H9 (cell line): ENCODE measurements at regions not wholly inside any gene's neighbourhood (a gene's known extent, or its start where the extent isn't known, plus 50 kb on each side); places are given as distances from the start of the nearest gene placed in this dataset.

Source experiments
- DNase-seq: peaks from one replicate; pipeline ENCODE4 v3.0.0-alpha.2; 2017
- H2AFZ ChIP-seq: one replicate; pipeline ENCODE4 v1.6.1; 2013; ENCODE audit warnings: mild to moderate bottlenecking, low read length, control low read depth, moderate library complexity
- H2AK5ac ChIP-seq: 2 replicates; pipeline ENCODE4 v1.6.1; 2013; ENCODE audit warnings: low read length, control low read depth, mixed read lengths; ENCODE audit not compliant: insufficient read length
- H2BK120ac ChIP-seq: one replicate; pipeline ENCODE4 v1.6.1; 2013; ENCODE audit warnings: low read depth, mild to moderate bottlenecking, low read length, control low read depth, inconsistent platforms; ENCODE audit not compliant: poor library complexity, severe bottlenecking
- H2BK12ac ChIP-seq: 2 replicates; pipeline ENCODE4 v1.6.1; 2013; ENCODE audit warnings: low read length, control low read depth, mixed read lengths, low read depth; ENCODE audit not compliant: insufficient read length
- H2BK15ac ChIP-seq: 2 replicates; pipeline ENCODE4 v1.6.1; 2013; ENCODE audit warnings: low read depth, low read length, control low read depth
- H2BK20ac ChIP-seq: one replicate; pipeline ENCODE4 v1.6.1; 2013; ENCODE audit warnings: low read depth, mild to moderate bottlenecking, low read length, control low read depth, inconsistent platforms; ENCODE audit not compliant: poor library complexity, severe bottlenecking
- H2BK5ac ChIP-seq: 2 replicates; pipeline ENCODE4 v1.6.1; 2013; ENCODE audit warnings: low read length, control low read depth, mixed read lengths; ENCODE audit not compliant: insufficient read length
- H3K14ac ChIP-seq: 2 replicates; pipeline ENCODE4 v1.6.1; 2013; ENCODE audit warnings: low read length, control low read depth; ENCODE audit not compliant: insufficient read depth
- H3K18ac ChIP-seq: 2 replicates; pipeline ENCODE4 v1.6.1; 2013; ENCODE audit warnings: low read depth, mild to moderate bottlenecking, mixed read lengths, low read length, control low read depth; ENCODE audit not compliant: insufficient read length
- H3K23ac ChIP-seq: 2 replicates; pipeline ENCODE4 v1.6.1; 2013; ENCODE audit warnings: low read length, control low read depth, mixed read lengths, low read depth; ENCODE audit not compliant: insufficient read length
- H3K23me2 ChIP-seq: 2 replicates; pipeline ENCODE4 v1.6.1; 2013; ENCODE audit warnings: low read depth, mild to moderate bottlenecking, mixed read lengths, low read length, control low read depth; ENCODE audit not compliant: insufficient read length, poor library complexity, severe bottlenecking
- H3K27ac ChIP-seq: 2 replicates; pipeline ENCODE4 v1.5.1; 2013; ENCODE audit warnings: low read length, control low read depth, mixed read lengths, low read depth; ENCODE audit not compliant: insufficient read length
- H3K27me3 ChIP-seq: 2 replicates; pipeline ENCODE4 v1.6.1; 2013; ENCODE audit warnings: low read length, control low read depth, inconsistent platforms; ENCODE audit not compliant: insufficient read depth
- H3K4ac ChIP-seq: 2 replicates; pipeline ENCODE4 v1.6.1; 2013; ENCODE audit warnings: low read depth, mild to moderate bottlenecking, control low read depth, inconsistent platforms, low read length, moderate library complexity
- H3K4me1 ChIP-seq: 2 replicates; pipeline ENCODE4 v1.6.1; 2013; ENCODE audit warnings: low read length, control low read depth, inconsistent platforms; ENCODE audit not compliant: insufficient read depth
- H3K4me2 ChIP-seq: 2 replicates; pipeline ENCODE4 v1.6.1; 2013; ENCODE audit warnings: low read length, control low read depth, mixed read lengths; ENCODE audit not compliant: insufficient read length, insufficient read depth
- H3K56ac ChIP-seq: 2 replicates; pipeline ENCODE4 v1.6.1; 2013; ENCODE audit warnings: low read depth, mild to moderate bottlenecking, mixed read lengths, low read length, control low read depth; ENCODE audit not compliant: insufficient read length
- H3K79me1 ChIP-seq: 2 replicates; pipeline ENCODE4 v1.6.1; 2013; ENCODE audit warnings: low read depth, mild to moderate bottlenecking, moderate library complexity, low read length, control low read depth, inconsistent platforms; ENCODE audit not compliant: insufficient read depth, poor library complexity, severe bottlenecking
- H3K79me2 ChIP-seq: 2 replicates; pipeline ENCODE4 v1.6.1; 2013; ENCODE audit warnings: low read length, control low read depth, inconsistent platforms; ENCODE audit not compliant: insufficient read depth
- H3K9ac ChIP-seq: 2 replicates; pipeline ENCODE4 v1.6.1; 2013; ENCODE audit warnings: low read length, control low read depth, mixed read lengths; ENCODE audit not compliant: insufficient read length; ENCODE audit errors: extremely low read depth
- H3K9me3 ChIP-seq: one replicate; pipeline ENCODE4 v1.6.1; 2013; ENCODE audit warnings: low read depth, low read length, inconsistent platforms; ENCODE audit not compliant: control insufficient read depth
- H3T11ph ChIP-seq: one replicate; pipeline ENCODE4 v1.6.1; 2013; ENCODE audit warnings: mild to moderate bottlenecking, low read length, control low read depth, inconsistent platforms
- H4K20me1 ChIP-seq: one replicate; pipeline ENCODE4 v1.6.1; 2013; ENCODE audit not compliant: control insufficient read depth, insufficient read length, insufficient read depth
- H4K5ac ChIP-seq: 2 replicates; pipeline ENCODE4 v1.6.1; 2013; ENCODE audit warnings: low read depth, mild to moderate bottlenecking, mixed read lengths, low read length, control low read depth; ENCODE audit not compliant: insufficient read length
- H4K8ac ChIP-seq: replicated peaks from 2 replicates; pipeline ENCODE4 v1.6.1; 2013; ENCODE audit warnings: low read length, control low read depth, mixed read lengths, low read depth; ENCODE audit not compliant: insufficient read length
- H4K91ac ChIP-seq: 2 replicates; pipeline ENCODE4 v1.6.1; 2013; ENCODE audit warnings: low read depth, mild to moderate bottlenecking, moderate library complexity, mixed read lengths, low read length, control low read depth; ENCODE audit not compliant: insufficient read length
- H3K27ac Mint-ChIP-seq, 3 experiments: 2 replicates in 2 of 3; 3 replicates in 1 of 3; pipeline ENCODE4 v1.8.0; 2020 to 2021; ENCODE audit warnings: mixed read lengths in 3 of 3, mild to moderate bottlenecking in 1 of 3, moderate library complexity in 1 of 3
- H3K27me3 Mint-ChIP-seq: 2 replicates; pipeline ENCODE4 v1.8.0; 2021; ENCODE audit warnings: low read depth, mild to moderate bottlenecking, moderate library complexity, mixed read lengths
- H3K36me3 Mint-ChIP-seq, 3 experiments: 2 replicates in 2 of 3; 3 replicates in 1 of 3; pipeline ENCODE4 v1.8.0; 2020 to 2021; ENCODE audit warnings: low read depth in 3 of 3, mixed read lengths in 3 of 3; ENCODE audit not compliant: insufficient read depth in 1 of 3
- H3K4me1 Mint-ChIP-seq, 2 experiments: 2 replicates each; pipeline ENCODE4 v1.8.0; 2020; ENCODE audit warnings: mixed read lengths in 2 of 2
- H3K4me3 Mint-ChIP-seq, 2 experiments: 2 replicates in 1 of 2; 3 replicates in 1 of 2; pipeline ENCODE4 v1.8.0; 2020 to 2021; ENCODE audit warnings: mild to moderate bottlenecking in 2 of 2, mixed read lengths in 2 of 2, moderate library complexity in 1 of 2
- H3K9me3 Mint-ChIP-seq, 2 experiments: 2 replicates in 1 of 2; 3 replicates in 1 of 2; pipeline ENCODE4 v1.8.0; 2020; ENCODE audit warnings: mild to moderate bottlenecking in 2 of 2, mixed read lengths in 2 of 2, moderate library complexity in 1 of 2
- whole genome bisulfite sequencing: extraction: QIAGEN DNeasy Blood & Tissue Kit; methylation state at CpG from one replicate; pipeline ENCODE4 v1.1.7; 2013; ENCODE audit warnings: missing lambda C conversion rate, low lambda C conversion rate, mixed read lengths; ENCODE audit not compliant: insufficient read length; ENCODE audit errors: extremely low coverage; 5-methylcytosine and 5-hydroxymethylcytosine counted together
- TF ChIP-seq, protein P1 (sequence below): fragments of 200-600 bp; sonication (generic); conservative IDR thresholded peaks from 3 replicates; pipeline ENCODE4 v1.8.0; 2021; ENCODE audit warnings: antibody characterized with exemption, mild to moderate bottlenecking

- TF ChIP-seq, protein P1, sequence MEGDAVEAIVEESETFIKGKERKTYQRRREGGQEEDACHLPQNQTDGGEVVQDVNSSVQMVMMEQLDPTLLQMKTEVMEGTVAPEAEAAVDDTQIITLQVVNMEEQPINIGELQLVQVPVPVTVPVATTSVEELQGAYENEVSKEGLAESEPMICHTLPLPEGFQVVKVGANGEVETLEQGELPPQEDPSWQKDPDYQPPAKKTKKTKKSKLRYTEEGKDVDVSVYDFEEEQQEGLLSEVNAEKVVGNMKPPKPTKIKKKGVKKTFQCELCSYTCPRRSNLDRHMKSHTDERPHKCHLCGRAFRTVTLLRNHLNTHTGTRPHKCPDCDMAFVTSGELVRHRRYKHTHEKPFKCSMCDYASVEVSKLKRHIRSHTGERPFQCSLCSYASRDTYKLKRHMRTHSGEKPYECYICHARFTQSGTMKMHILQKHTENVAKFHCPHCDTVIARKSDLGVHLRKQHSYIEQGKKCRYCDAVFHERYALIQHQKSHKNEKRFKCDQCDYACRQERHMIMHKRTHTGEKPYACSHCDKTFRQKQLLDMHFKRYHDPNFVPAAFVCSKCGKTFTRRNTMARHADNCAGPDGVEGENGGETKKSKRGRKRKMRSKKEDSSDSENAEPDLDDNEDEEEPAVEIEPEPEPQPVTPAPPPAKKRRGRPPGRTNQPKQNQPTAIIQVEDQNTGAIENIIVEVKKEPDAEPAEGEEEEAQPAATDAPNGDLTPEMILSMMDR = no peak
- H4K5ac ChIP-seq = no peak overlapping the region
- H2BK15ac ChIP-seq = no peak overlapping the region
- Mint-ChIP-seq H3K36me3 (peaks cover 0 to 2% (median 2%) of the 10 kb centered on the region in 3 experiments; a peak in 2 of 7 replicates), H3K27me3 (no peaks in the 10 kb centered on the region), H3K4me3 (peak overlapping the region; percentile 42 to 54), H3K27ac (peak overlapping the region; percentile 85 to 96 (median 90); a peak in 6 of 7 replicates), H3K4me1 (peaks cover 52 to 55% of the 10 kb centered on the region in 2 experiments), H3K9me3 (no peaks in the 10 kb centered on the region)
- H3K4me2 ChIP-seq = peak overlapping the region; percentile 6
- H3K9me3 ChIP-seq = no peaks in the 10 kb centered on the region
- no peak overlapping the region for H2AK5ac ChIP-seq
- H3K18ac ChIP-seq = no peak overlapping the region
- no peak overlapping the region for H3T11ph ChIP-seq
- H3K4me1 ChIP-seq = peaks cover 18% of the 10 kb centered on the region
- no peak overlapping the region for H3K9ac ChIP-seq
- DNase-seq = peak; percentile 56
- H2BK12ac ChIP-seq = no peak overlapping the region
- no peak overlapping the region for H2BK5ac ChIP-seq
- no peak overlapping the region for H2BK20ac ChIP-seq
- H3K27me3 ChIP-seq = no peaks in the 10 kb centered on the region
- no peak overlapping the region for H2AFZ ChIP-seq
- H3K56ac ChIP-seq = no peak overlapping the region
- H3K23me2 ChIP-seq = no peaks in the 10 kb centered on the region
- H2BK120ac ChIP-seq = no peak overlapping the region
- H3K79me1 ChIP-seq = no peaks in the 10 kb centered on the region
- H3K14ac ChIP-seq = peak overlapping the region; percentile 38; the same call in 1 of the 2 replicates
- H3K27ac ChIP-seq = no peak overlapping the region
- H3K4ac ChIP-seq = no peak overlapping the region
- H4K91ac ChIP-seq = no peak overlapping the region
- H4K20me1 ChIP-seq = no peaks in the 10 kb centered on the region
- no peak overlapping the region for H3K23ac ChIP-seq
- no peaks in the 10 kb centered on the region for H3K79me2 ChIP-seq
- H4K8ac ChIP-seq = no peak overlapping the region
- WGBS = no CpG with 5 or more reads among the region's 4 CpGs
Observed at GRCh38 chr13:105278943-105279381, 1256.5 kb downstream of the EFNB2 start.
